ENCODE measurements at regions not wholly inside any gene's neighbourhood (a gene's known extent, or its start where the extent isn't known, plus 50 kb on each side); places are given as distances from the start of the nearest gene placed in this dataset.
"Not testable (repeated sequence)": the region's sequence is repeated elsewhere in the genome, so short reads cannot be mapped to it uniquely, and the experiment has no call there.

DNA sequence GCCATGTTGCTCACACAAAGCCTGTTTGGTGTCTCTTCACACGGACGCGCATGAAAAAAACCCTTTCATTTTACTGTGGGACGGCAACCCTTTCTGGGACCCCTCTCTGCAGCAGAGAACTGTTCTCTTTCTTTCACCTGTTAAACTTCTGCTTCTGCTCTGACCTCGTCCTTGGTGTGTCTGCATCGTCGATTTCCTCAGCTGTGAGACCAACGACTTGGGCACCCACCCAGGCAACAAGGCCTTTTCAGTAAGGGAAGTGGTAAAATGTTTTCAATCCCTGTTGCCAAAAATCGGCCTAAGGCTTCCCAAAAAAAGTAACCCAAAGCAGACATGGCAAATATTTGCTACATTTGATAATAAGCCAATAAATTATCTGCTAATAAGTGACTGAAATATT is 515.3 kb downstream of the IRS2 start:
- H3K36me3 Mint-ChIP-seq (ENCODE audit: low read depth), result no peaks in the 10 kb centered on the region
- no peak overlapping the region for H3K4me3 Mint-ChIP-seq
- H3K27ac Mint-ChIP-seq (ENCODE audit: unreplicated experiment), result no peak overlapping the region
- TF ChIP-seq, protein P1, sequence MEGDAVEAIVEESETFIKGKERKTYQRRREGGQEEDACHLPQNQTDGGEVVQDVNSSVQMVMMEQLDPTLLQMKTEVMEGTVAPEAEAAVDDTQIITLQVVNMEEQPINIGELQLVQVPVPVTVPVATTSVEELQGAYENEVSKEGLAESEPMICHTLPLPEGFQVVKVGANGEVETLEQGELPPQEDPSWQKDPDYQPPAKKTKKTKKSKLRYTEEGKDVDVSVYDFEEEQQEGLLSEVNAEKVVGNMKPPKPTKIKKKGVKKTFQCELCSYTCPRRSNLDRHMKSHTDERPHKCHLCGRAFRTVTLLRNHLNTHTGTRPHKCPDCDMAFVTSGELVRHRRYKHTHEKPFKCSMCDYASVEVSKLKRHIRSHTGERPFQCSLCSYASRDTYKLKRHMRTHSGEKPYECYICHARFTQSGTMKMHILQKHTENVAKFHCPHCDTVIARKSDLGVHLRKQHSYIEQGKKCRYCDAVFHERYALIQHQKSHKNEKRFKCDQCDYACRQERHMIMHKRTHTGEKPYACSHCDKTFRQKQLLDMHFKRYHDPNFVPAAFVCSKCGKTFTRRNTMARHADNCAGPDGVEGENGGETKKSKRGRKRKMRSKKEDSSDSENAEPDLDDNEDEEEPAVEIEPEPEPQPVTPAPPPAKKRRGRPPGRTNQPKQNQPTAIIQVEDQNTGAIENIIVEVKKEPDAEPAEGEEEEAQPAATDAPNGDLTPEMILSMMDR (conservative IDR thresholded peaks at IDR 0.05), result no peak
- H3K27me3 Mint-ChIP-seq (ENCODE audit: low read depth), result no peaks in the 10 kb centered on the region
- no peak for DNase-seq (ENCODE audit: low read depth, low spot score)
- peaks cover 17% of the 10 kb centered on the region for H3K4me1 Mint-ChIP-seq
- no peaks in the 10 kb centered on the region for H3K9me3 Mint-ChIP-seq

DNA sequence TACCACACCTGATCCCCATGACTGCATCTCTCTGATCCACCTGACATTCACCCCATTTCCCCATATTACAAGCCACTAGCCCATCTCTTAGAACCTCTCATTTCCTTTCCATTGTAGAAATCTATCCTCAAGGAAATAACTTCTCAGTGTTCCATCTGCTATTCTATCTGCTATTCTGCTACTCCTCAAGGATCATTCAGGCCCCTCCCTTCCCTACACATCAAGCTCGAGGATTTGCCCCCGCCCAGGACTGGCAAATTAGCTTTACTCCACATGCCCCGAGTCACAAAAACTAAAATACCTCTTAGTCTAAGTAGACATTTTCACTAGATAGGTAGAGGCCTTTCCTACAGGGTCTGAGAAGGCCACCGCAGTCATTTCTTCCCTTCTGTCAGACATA is 517.0 kb downstream of the IRS2 start:
- H3K4me3 Mint-ChIP-seq; DNase-seq (ENCODE audit: low read depth, low spot score); H3K27ac Mint-ChIP-seq (ENCODE audit: unreplicated experiment); H3K36me3 Mint-ChIP-seq (ENCODE audit: low read depth); H3K27me3 Mint-ChIP-seq (ENCODE audit: low read depth); H3K9me3 Mint-ChIP-seq; H3K4me1 Mint-ChIP-seq: not testable (repeated sequence)

DNA sequence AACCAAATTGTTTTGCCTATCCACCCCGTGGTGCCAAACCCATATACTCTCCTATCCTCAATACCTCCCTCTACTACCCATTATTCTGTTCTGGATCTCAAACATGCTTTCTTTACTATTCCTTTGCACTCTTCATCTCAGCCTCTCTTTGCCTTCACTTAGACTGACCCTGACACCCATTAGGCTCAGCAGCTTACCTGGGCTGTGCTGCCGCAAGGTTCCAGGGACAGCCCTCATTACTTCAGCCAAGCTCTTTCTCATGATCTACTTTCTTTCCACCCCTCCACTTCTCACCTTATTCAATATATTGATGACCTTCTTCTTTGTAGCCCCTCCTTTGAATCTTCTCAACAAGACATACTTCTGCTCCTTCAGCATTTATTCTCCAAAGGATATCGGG is 517.9 kb downstream of the IRS2 start:
- H3K36me3 Mint-ChIP-seq (ENCODE audit: low read depth); H3K27me3 Mint-ChIP-seq (ENCODE audit: low read depth); H3K4me1 Mint-ChIP-seq; H3K9me3 Mint-ChIP-seq; DNase-seq (ENCODE audit: low read depth, low spot score); H3K27ac Mint-ChIP-seq (ENCODE audit: unreplicated experiment); H3K4me3 Mint-ChIP-seq: not testable (repeated sequence)

DNA sequence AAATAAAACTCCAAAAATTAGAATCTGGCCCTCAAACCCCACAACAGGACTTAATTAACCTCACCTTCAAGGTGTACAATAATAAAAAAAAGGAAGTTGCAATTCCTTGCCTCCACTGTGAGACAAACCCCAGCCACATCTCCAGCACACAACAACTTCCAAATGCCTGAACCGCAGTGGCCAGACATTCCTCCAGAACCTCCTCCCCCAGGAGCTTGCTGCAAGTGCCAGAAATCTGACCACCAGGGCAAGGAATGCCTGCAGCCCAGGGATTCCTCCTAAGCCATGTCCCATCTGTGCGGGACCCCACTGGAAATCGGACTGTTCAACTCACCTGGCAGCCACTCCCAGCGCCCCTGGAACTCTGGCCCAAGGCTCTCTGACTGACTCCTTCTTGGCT is 519.0 kb downstream of the IRS2 start:
- H3K4me1 Mint-ChIP-seq; DNase-seq (ENCODE audit: low read depth, low spot score); H3K4me3 Mint-ChIP-seq; H3K27me3 Mint-ChIP-seq (ENCODE audit: low read depth); H3K27ac Mint-ChIP-seq (ENCODE audit: unreplicated experiment); H3K36me3 Mint-ChIP-seq (ENCODE audit: low read depth); H3K9me3 Mint-ChIP-seq: not testable (repeated sequence)

DNA sequence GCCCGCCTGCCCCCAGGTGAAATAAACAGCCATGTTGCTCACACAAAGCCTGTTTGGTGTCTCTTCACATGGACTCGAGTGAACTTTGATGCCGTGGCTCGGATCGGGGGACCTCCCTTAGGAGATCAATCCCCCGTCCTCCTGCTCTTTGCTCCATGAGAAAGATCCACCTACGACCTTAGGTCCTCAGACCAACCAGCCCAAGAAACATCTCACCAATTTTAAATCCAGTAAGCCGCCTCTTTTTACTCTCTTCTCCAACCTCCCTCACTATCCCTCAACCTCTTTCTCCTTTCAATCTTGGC is 521.0 kb downstream of the IRS2 start:
- H3K27ac Mint-ChIP-seq (ENCODE audit: unreplicated experiment); DNase-seq (ENCODE audit: low read depth, low spot score); H3K27me3 Mint-ChIP-seq (ENCODE audit: low read depth); H3K36me3 Mint-ChIP-seq (ENCODE audit: low read depth); H3K9me3 Mint-ChIP-seq; H3K4me3 Mint-ChIP-seq; H3K4me1 Mint-ChIP-seq: not testable (repeated sequence)

DNA sequence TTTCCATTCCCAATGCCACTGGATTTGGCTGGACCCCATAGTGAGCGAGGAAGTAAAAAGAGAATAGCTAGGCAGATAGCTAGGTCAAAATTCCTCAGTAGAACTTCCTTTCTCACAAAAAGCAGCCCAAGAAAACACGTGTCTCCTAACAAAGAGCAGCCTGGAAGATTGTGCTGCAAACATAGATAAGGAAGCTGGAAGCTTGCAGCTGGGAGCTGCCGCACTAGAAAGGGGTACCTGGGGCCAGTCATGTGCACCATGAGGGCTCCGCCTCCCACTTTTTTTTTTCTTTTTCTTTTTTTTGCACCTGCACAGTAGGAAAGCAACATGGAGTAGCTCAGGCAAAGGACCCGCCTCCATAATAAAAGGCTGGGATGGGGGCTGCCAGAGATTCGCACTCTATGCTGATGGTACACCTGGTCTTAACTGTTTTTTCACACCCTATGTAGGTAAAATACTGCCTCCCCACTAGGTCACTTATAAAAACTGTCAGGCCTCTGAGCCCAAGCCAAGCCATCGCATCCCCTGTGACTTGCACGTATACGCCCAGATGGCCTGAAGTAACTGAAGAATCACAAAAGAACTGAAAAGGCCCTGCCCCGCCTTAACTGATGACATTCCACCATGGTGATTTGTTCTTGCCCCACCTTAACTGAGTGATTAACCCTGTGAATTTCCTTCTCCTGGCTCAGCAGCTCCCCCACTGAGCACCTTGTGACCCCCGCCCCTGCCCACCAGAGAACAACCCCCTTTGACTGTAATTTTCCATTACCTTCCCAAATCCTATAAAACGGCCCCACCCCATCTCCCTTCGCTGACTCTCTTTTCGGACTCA is 521.6 kb downstream of the IRS2 start:
- not testable (repeated sequence) for H3K36me3 Mint-ChIP-seq (ENCODE audit: low read depth); H3K27ac Mint-ChIP-seq (ENCODE audit: unreplicated experiment); H3K4me3 Mint-ChIP-seq; DNase-seq (ENCODE audit: low read depth, low spot score); H3K9me3 Mint-ChIP-seq; H3K27me3 Mint-ChIP-seq (ENCODE audit: low read depth); H3K4me1 Mint-ChIP-seq

DNA sequence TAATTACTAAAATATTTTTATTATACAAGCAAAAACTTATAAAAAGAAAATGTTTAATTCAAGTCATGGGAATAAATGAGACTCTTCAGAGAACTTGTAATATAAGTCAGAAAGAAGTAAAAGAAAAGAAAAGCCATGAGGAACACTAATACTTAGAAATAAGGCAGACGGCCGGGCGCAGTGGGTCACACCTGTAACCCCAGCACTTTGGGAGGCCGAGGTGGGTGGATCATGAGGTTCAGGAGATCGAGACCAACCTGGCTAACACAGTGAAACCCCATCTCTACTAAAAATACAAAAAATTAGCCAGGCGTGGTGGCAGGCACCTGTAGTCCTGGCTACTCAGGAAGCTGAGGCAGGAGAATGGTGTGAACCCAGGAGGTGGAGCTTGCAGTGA is 528.6 kb downstream of the IRS2 start:
- H3K27me3 Mint-ChIP-seq (ENCODE audit: low read depth); H3K27ac Mint-ChIP-seq (ENCODE audit: unreplicated experiment); H3K4me3 Mint-ChIP-seq; H3K36me3 Mint-ChIP-seq (ENCODE audit: low read depth); DNase-seq (ENCODE audit: low read depth, low spot score): not testable (repeated sequence)
- H3K4me1 Mint-ChIP-seq, result peaks cover 17% of the 10 kb centered on the region
- peaks cover 17% of the 10 kb centered on the region for H3K9me3 Mint-ChIP-seq

Data from neural crest cell (in vitro differentiated cells).